Non-pigmented ciliary epithelial cell (primary cell): ENCODE measurements at regions not wholly inside any gene's neighbourhood (a gene's known extent, or its start where the extent isn't known, plus 50 kb on each side); places are given as distances from the start of the nearest gene placed in this dataset.
A peak's percentile ranks its signal among the peaks of the same experiment; 100 is the strongest.

Experiments used
- DNase-seq: peaks from one replicate; pipeline ENCODE4 v3.0.0-alpha.2; 2010; ENCODE audit warnings: low read depth

- no peak for DNase-seq
These were observed 779.3 kb downstream of the INHBA start for GRCh38 chr7:40923626-40924025.

- DNase-seq: peak; percentile 47
These were observed 780.6 kb downstream of the INHBA start for GRCh38 chr7:40922316-40922670.

GRCh38 chr7:40921589-40922315 is 781.1 kb downstream of the INHBA start:
- no peak for DNase-seq

- DNase-seq: peak; percentile 65
These were observed 784.0 kb downstream of the SUGCT start for GRCh38 chr7:40918701-40919271.

- no peak for DNase-seq
These were observed 782.0 kb downstream of the SUGCT start for GRCh38 chr7:40916813-40917212.

GRCh38 chr7:40915071-40915470 is 780.3 kb downstream of the SUGCT start:
- no peak for DNase-seq
